GM18498 (cell line): ENCODE measurements at regions not wholly inside any gene's neighbourhood (a gene's known extent, or its start where the extent isn't known, plus 50 kb on each side); places are given as distances from the start of the nearest gene placed in this dataset.
"Not testable (repeated sequence)": the region's sequence is repeated elsewhere in the genome, so short reads cannot be mapped to it uniquely, and the experiment has no call there.

Experiments
- ATAC-seq: cut with Tn5 transposase; IDR thresholded peaks from one replicate; pipeline ENCODE4 v1.9.1; 2021; ENCODE audit warnings: mild to moderate bottlenecking, moderate library complexity; ENCODE audit not compliant: unreplicated experiment

GRCh38 chr2:131733530-131733929 is 205.8 kb downstream of the CCDC74A start:
- not testable (repeated sequence) for ATAC-seq

GRCh38 chr2:131736406-131736805 is 208.7 kb downstream of the CCDC74A start:
- ATAC-seq: peak; percentile 87

- ATAC-seq: not testable (repeated sequence)
Observed at GRCh38 chr2:131738533-131738932, 210.8 kb downstream of the CCDC74A start.

- ATAC-seq: not testable (repeated sequence)
Observed at GRCh38 chr2:131738996-131739434, 211.3 kb downstream of the CCDC74A start.

GRCh38 chr2:131753640-131754561 is 226.2 kb downstream of the CCDC74A start:
- no peak for ATAC-seq

- ATAC-seq: no peak
Observed at GRCh38 chr2:131754929-131755720, 227.4 kb downstream of the CCDC74A start.

- no peak for ATAC-seq
Observed at GRCh38 chr2:131756141-131756907, 228.6 kb downstream of the CCDC74A start.

- ATAC-seq: not testable (repeated sequence)
Observed at GRCh38 chr2:131758941-131759340, 231.3 kb downstream of the CCDC74A start.

- ATAC-seq: not testable (repeated sequence)
Observed at GRCh38 chr2:131774955-131775555, 247.4 kb downstream of the CCDC74A start.

- ATAC-seq: not testable (repeated sequence)
Observed at GRCh38 chr2:131775903-131776506, 248.3 kb downstream of the CCDC74A start.

GRCh38 chr2:131780446-131780845 is 252.8 kb downstream of the CCDC74A start:
- ATAC-seq: not testable (repeated sequence)

- ATAC-seq: no peak
Observed at GRCh38 chr2:131801210-131801744, 273.6 kb downstream of the CCDC74A start.

- ATAC-seq: peak; percentile 97
Observed at GRCh38 chr2:131801745-131802350, 274.2 kb downstream of the CCDC74A start.

- ATAC-seq: peak; percentile 45
Observed at GRCh38 chr2:131802351-131802836, 274.7 kb downstream of the CCDC74A start.

GRCh38 chr2:131803237-131803636 is 275.5 kb downstream of the CCDC74A start:
- not testable (repeated sequence) for ATAC-seq

GRCh38 chr2:131812605-131813004 is 284.9 kb downstream of the CCDC74A start:
- ATAC-seq: not testable (repeated sequence)

- not testable (repeated sequence) for ATAC-seq
Observed at GRCh38 chr2:131813378-131813777, 285.7 kb downstream of the CCDC74A start.

GRCh38 chr2:131818267-131818973 is 290.7 kb downstream of the CCDC74A start:
- not testable (repeated sequence) for ATAC-seq
